Motor neuron (in vitro differentiated cells): ENCODE measurements at regions not wholly inside any gene's neighbourhood (a gene's known extent, or its start where the extent isn't known, plus 50 kb on each side); places are given as distances from the start of the nearest gene placed in this dataset.
A peak's percentile ranks its signal among the peaks of the same experiment; 100 is the strongest.

Experiments used
- ATAC-seq, 8 experiments: fragments of 200-7000 bp; cut with Tn5 transposase; replicated peaks in 6 of 8; 2 replicates each; pipeline ENCODE4 v1.8.0; 2021; ENCODE audit warnings: mild to moderate bottlenecking in 8 of 8, moderate library complexity in 8 of 8
- H3K27ac ChIP-seq, 2 donors: fragments of 250-450 bp; sonication (Bioruptor Pico); 2 replicates each; pipeline ENCODE4 v1.9.0; 2021; ENCODE audit warnings: antibody characterized with exemption in 2 of 2, mild to moderate bottlenecking in 2 of 2, moderate library complexity in 1 of 2
- H3K4me1 ChIP-seq, 2 donors: fragments of 250-450 bp; sonication (Bioruptor Pico); replicated peaks in 1 of 2; 2 replicates each; pipeline ENCODE4 v1.6.1; 2021; ENCODE audit warnings: antibody characterized with exemption in 2 of 2, mild to moderate bottlenecking in 2 of 2, moderate library complexity in 1 of 2
- H3K4me3 ChIP-seq, 5 donors: fragments of 250-450 bp; sonication (Bioruptor Pico); 2 replicates each; pipeline ENCODE4 v1.9.0; 2021; ENCODE audit warnings: antibody characterized with exemption in 5 of 5, mild to moderate bottlenecking in 5 of 5, moderate library complexity in 4 of 5
- WGBS, 10 experiments: fragments of 450-650 bp; shearing (Covaris generic); methylation state at CpG; one replicate each; pipeline ENCODE4 v1.0.0; 2022; 5-methylcytosine and 5-hydroxymethylcytosine counted together
- in situ Hi-C, 9 experiments: fragments of 400-800 bp; cut with MboI; loops; one replicate each; pipeline ENCODE4 v1.15.0; 2021; ENCODE audit warnings: low sequenced_read_pairs in 9 of 9, low pct_unique_long_range_greater_than_20kb in 2 of 9; ENCODE audit not compliant: unreplicated experiment in 9 of 9

DNA sequence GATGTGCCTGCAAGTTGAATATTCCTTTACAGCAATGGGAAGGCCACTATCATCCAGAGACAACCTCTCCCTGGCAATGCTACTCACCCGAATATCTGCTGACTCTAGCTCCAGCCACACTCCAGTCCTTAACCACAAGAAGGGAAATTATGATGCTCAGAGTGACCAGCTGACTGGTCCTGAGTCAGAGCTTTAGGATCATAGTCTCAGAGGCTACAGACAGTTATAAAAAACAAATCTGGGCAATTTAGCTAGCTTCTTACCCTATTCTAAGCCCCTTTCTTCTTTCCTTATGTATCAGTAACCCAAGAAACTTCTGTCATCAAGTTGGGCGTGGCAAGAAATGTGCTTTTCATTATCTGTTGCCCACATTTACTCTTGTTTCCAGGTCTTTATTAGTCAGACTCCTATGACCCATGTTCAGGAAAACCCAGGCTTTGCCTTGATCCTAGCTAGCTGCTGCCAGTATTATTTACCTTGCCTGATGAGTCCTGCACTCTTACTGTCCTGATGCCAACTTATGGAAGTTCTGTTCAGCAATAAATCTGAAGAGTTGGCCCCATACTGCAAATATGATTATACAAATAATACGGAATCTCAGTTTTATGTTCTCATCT, 207.0 kb downstream of the TTLL7 start:
- H3K27ac ChIP-seq: no peak overlapping the region
- WGBS, 10 experiments: 0 to 93% (median 82%) methylated on average over 1 to 3 of the region's 3 CpGs; no CpG with 5 or more reads in 2 of the 10 experiments
- peak in 2 of 8 experiments; percentile 75 to 89 for ATAC-seq
- H3K4me1 ChIP-seq: no peaks in the 10 kb centered on the region
- in situ Hi-C loops: no loop called here
- no peak overlapping the region for H3K4me3 ChIP-seq

DNA sequence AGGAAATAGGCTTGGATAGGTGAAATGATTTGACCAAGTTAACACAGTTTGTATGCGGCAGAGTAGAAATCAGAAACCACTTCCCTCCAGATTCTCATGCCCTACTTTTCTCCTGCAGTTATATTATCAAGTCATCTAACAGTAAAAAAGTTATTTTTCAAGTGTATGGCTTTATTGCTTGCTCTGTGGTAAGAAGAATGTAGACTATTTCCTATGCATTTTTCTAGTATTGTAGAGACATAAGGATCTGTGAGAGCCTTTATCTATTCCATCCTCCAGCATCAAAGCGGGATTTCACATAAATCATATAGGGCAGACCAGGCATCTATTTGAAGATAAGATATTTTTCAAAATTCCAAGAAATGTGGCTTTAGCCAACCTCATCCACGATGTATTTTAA, 208.5 kb downstream of the TTLL7 start:
- in situ Hi-C loops: no loop called here
- no peak for ATAC-seq
- Histone ChIP-seq H3K4me1 (no peaks in the 10 kb centered on the region), H3K27ac (no peak overlapping the region), H3K4me3 (no peak overlapping the region)
- 68 to 100% (median 92%) methylated on average over 2 to 3 of the region's 3 CpGs for WGBS, 10 experiments

DNA sequence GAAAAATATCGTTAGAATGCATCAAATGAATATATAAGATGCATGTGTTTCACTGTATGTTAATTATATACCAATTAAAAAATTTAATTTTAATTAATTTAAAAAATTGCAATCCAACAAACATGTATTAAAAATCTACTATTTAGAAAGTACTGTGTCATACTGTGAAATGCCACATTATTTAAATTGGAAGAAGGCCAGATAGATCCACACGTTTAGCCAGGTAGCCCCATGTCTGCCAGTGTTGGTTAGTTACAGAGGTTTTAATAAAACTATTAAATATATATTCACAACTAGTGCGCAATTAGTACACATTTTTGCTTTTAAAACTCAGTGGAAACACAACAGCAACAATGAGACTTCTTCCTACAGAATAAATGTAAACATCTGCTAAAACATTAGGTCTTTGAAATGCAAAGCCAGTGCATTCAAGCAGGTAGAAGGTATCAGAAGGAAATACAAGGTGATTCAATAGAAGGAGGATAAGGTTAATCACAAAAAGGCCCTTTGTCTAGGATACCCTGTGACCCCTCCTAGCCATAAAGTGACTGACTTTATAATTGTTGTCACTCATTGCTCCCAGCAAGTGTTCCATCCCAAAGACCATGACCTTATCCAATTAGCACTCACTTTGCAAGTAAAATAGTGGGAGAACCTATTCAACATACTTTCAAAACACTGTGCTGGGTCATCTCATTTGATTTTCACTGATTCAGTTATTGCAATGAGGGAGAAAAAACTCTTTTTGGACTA, 211.5 kb downstream of the TTLL7 start:
- H3K4me3 ChIP-seq: no peak overlapping the region
- H3K27ac ChIP-seq: no peak overlapping the region
- peak in 2 of 8 experiments; percentile 22 to 38 for ATAC-seq
- WGBS, 10 experiments: 30 to 95% (median 73%) methylated on average over 2 to 3 of the region's 3 CpGs; no CpG with 5 or more reads in 1 of the 10 experiments
- H3K4me1 ChIP-seq: no peaks in the 10 kb centered on the region
- in situ Hi-C loops: no loop called here

DNA sequence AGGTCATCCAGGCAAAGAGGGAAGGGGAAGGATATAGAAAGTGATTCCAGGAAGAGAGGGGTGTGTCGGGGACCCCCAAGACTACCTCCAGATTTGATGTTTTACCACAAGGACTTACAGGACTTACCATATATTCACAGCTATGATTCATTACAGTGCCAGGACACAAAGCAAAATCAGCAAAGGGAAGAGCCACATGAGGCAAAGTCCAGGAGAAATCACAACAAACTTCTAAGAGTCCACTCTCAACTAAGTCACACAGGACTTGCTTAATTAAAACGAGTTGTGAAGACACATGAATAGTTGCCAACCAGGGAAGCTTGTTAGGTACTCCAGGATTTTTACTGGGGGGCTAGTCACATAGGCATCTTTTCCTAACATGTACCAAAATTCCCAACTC, 217.3 kb downstream of the TTLL7 start:
- H3K4me3 ChIP-seq: no peak overlapping the region
- ATAC-seq: no peak
- in situ Hi-C loops: no loop called here
- 0 to 100% (median 86%) methylated on average over 1 to 2 of the region's 2 CpGs; no CpG with 5 or more reads in 1 of the 10 experiments for WGBS, 10 experiments
- H3K4me1 ChIP-seq: peaks cover 24 to 32% of the 10 kb centered on the region in 2 donors
- no peak overlapping the region for H3K27ac ChIP-seq

DNA sequence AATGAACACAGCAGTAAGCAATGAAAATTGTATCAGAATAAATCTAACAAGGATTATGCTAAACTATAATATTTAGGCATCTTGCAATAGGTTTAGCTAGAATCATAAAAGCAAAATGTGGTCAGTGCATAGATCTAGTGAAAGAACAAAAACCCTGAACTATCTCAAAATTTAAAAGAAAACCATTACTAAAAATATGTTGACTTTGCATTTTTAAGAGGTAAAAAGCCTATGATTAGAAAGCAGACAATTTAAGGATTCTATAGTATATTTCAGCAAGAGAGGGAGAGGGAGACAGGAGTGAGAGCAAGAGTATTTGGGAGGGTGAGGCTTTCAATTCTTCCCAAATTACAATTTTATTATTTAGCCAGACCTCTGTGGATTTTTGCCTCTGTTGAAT, 219.4 kb downstream of the TTLL7 start:
- in situ Hi-C loops: no loop called here
- peaks cover 24 to 32% of the 10 kb centered on the region in 2 donors for H3K4me1 ChIP-seq
- no peak overlapping the region for H3K4me3 ChIP-seq
- ATAC-seq: no peak
- no peak overlapping the region for H3K27ac ChIP-seq

DNA sequence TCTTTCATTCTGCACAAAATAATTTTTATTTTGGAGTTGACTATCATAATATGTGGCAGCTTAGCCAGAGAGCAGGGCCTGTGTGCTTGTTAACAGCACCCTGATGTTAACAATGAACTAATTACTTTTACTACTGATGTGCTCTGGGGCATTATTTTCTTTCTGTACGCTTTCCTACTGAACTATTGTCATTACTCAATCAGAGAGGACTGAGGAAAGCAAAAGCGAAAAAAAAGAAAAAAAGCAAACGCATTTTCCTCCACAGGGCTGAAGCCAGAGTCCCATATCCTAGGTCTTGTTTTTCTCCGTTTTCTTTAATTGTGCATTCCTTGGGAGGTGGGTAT, 221.2 kb downstream of the TTLL7 start:
- WGBS, 10 experiments: 3 to 45% (median 25%) methylated on average over 3 to 4 of the region's 4 CpGs
- ATAC-seq: peak in 5 of 8 experiments; percentile 49 to 83 (median 62)
- H3K4me1 ChIP-seq: peaks cover 24 to 32% of the 10 kb centered on the region in 2 donors
- no peak overlapping the region for H3K27ac ChIP-seq
- in situ Hi-C loops: no loop called here
- no peak overlapping the region for H3K4me3 ChIP-seq

DNA sequence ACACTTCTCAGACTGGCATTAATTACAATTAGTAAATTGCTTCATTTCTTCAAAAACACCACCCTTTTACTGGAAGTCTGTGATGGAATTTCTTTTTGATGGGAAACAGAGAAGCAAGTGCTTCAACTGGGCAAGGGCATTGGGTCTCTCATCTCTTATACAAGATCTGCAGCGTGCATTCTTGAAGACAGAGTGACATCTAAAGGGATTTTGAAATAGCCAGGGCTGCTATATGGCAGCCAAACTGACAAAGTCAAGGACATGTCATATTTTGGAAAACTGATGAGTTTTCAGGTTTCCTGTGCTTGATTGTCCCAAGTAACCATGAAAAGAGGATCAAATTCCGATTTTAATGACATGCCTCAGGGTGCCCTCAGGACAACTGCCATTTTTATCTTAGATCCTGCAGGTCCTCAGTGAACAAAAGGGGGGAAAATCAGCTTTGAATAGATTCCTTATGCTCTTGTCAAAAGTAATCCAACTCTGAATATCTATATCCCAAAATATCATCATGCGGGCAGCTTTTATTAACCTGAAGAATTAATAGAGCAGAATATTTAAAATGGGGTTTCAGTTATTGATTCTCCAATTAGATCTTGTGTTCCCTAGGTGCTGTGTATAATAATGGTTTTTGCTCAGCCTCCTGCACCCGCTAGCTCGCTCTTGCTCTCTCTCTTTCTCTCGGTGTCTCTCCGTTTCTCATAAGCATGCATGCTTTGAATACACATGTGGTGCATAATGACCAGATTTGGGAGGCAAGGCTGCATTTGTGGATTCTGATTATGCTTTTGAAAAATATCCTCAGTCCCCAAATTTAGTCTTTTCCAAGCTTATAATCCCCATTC, 221.8 kb downstream of the TTLL7 start:
- 8 to 68% (median 56%) methylated on average over 2 to 7 of the region's 7 CpGs; no CpG with 5 or more reads in 1 of the 10 experiments for WGBS, 10 experiments
- peak in 5 of 8 experiments; percentile 36 to 70 (median 61) for ATAC-seq
- Histone ChIP-seq H3K4me3 (no peak overlapping the region), H3K27ac (no peak overlapping the region), H3K4me1 (peaks cover 24 to 32% of the 10 kb centered on the region in 2 donors)
- in situ Hi-C loops: no loop called here

DNA sequence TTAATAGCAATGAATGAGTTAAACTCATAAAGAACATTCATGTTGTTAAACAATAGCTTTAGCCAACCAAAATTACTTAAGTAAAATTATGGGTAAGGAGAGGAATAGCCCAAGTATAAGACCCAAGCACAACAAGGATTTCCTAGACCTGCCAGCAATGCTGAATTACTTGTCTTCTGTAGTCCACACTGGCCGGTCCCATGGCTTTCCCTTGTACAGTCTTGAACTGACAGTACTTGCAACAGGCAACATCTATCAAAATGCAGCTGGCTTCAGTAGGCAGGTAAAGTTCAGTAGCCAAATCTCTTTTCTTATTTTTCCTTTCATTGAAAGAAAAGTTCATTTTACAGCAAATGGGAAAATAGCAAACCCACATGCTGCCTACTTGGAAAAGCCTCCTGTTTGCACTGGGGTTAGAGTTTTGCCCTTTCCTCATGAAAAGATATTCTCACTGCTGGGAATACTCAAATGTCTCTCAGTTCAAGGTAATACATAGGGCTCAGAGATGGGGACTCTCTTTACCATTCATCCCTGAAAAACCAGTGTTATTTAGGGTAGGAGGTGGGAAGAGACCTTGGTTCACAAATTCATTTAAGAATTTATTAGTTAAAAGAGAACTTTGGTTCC, 222.8 kb downstream of the TTLL7 start:
- Histone ChIP-seq H3K27ac (no peak overlapping the region), H3K4me1 (peaks cover 24 to 32% of the 10 kb centered on the region in 2 donors), H3K4me3 (no peak overlapping the region)
- in situ Hi-C loops: no loop called here
- no peak for ATAC-seq
- 0 to 100% (median 94%) methylated on average over 1 of the region's 1 CpG; no CpG with 5 or more reads in 2 of the 10 experiments for WGBS, 10 experiments

DNA sequence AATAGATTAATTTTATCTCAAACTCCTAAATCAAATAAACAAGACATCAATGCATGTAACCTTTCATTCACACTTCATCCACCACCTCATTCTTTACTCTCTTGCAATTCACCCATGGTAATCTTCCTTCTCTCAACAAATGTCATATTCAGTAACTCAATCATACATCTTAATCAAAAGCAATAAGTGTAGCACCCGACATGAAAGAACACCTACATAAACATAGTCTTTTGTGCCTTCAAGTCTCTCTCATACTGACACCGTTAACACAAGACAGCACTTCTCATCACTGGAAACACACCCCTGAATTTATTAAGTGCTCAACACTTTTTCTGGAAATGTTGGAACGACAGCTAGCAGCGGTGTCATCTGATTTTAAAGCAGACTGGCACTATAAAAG, 225.9 kb downstream of the TTLL7 start:
- Histone ChIP-seq H3K4me1 (peaks cover 17 to 26% of the 10 kb centered on the region in 2 donors), H3K4me3 (no peak overlapping the region), H3K27ac (no peak overlapping the region)
- ATAC-seq: no peak
- 8 to 100% (median 74%) methylated on average over 1 to 4 of the region's 4 CpGs; no CpG with 5 or more reads in 2 of the 10 experiments for WGBS, 10 experiments
- in situ Hi-C loops: no loop called here

DNA sequence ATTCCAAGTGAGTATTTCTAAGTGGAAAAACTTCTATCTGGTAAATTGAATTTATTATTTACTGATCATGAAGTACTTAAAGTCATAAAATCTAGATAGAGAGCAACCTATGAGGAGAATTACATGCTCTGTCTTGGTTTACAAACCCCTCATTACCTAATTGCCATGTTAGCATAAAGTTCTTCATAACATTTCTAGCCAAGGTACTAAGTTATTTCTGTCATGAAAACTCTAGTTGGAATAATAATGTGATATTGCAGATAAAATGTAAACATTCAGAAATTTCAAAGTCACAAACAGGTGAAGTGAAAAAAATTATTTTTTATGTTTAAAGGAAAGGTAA, 228.6 kb downstream of the TTLL7 start:
- no peak overlapping the region for H3K4me3 ChIP-seq
- in situ Hi-C loops: no loop called here
- H3K4me1 ChIP-seq: peaks cover 5 to 14% of the 10 kb centered on the region in 2 donors
- no peak overlapping the region for H3K27ac ChIP-seq
- no peak for ATAC-seq

DNA sequence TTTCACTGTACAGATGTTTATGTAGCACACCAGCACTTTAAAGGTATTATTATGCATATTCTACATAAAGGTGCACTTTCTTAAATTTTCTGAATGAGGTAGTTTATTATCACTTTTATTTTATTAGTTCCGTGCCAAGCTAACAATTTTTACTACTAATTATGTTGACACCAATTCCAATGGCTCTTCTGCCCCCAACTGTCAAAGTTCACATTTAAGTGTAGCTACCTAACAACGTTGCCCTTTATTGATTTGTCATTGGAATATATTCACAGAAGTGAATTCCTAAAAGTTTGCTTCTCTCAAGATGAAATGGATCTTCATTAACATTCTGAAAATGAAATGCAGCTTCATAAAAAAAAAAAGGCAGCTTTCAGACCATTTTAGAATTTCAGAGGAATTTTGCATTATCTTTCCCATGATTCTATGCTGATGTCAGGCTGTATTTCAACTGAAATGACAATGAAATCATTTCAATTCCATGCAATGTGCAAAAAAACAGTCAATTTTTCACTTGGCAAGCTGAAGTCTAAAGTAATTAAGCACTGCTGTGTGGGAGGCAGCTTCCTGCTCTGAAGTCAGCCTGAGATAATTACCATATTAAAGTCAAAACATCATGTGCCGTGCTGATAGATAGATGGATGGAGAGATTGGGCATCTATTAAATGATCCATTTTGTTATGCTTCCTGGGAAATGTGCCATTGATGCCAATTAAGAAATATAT, 229.2 kb downstream of the TTLL7 start:
- in situ Hi-C loops: no loop called here
- WGBS, 10 experiments: 9 to 71% (median 39%) methylated on average over 1 to 3 of the region's 3 CpGs
- no peak overlapping the region for H3K4me3 ChIP-seq
- ATAC-seq: peak in 5 of 8 experiments; percentile 56 to 78 (median 72)
- H3K27ac ChIP-seq: no peak overlapping the region
- peaks cover 5 to 14% of the 10 kb centered on the region in 2 donors for H3K4me1 ChIP-seq

DNA sequence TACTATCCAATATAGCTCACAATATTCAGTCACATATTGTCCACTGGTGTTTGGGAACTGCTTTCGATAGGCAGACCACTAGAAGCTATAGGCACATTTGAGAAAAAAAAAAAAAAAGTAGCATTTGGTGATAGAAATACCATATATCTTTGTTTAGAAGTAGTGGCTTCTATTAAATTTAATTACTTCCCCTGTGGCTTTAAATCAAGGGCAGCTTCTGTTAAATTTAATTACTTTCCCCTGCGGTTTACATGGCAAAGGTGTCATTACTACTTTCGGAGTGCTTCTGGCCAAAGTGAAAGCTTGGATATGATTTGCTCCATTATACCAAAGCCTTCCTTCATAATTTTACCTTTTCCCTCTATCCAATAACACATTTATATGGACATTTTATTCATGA, 229.9 kb downstream of the TTLL7 start:
- in situ Hi-C loops: no loop called here
- peaks cover 12 to 19% of the 10 kb centered on the region in 2 donors for H3K4me1 ChIP-seq
- 17 to 100% (median 85%) methylated on average over 2 to 3 of the region's 3 CpGs; no CpG with 5 or more reads in 1 of the 10 experiments for WGBS, 10 experiments
- H3K27ac ChIP-seq: no peak overlapping the region
- no peak overlapping the region for H3K4me3 ChIP-seq
- ATAC-seq: peak in 1 of 8 experiments; percentile 17
